H7 (cell line): ENCODE measurements at regions not wholly inside any gene's neighbourhood (a gene's known extent, or its start where the extent isn't known, plus 50 kb on each side); places are given as distances from the start of the nearest gene placed in this dataset.
"Not testable (repeated sequence)": the region's sequence is repeated elsewhere in the genome, so short reads cannot be mapped to it uniquely, and the experiment has no call there.

Experiments used
- DNase-seq: peaks from one replicate; pipeline ENCODE4 v3.0.0; 2012
- H3K27me3 ChIP-seq: 2 replicates; pipeline ENCODE4 v1.6.0; 2011; ENCODE audit warnings: mild to moderate bottlenecking, low read length; ENCODE audit not compliant: control insufficient read depth, insufficient read depth
- H3K36me3 ChIP-seq: replicated peaks from 2 replicates; pipeline ENCODE4 v1.5.1; 2011; ENCODE audit warnings: low read length; ENCODE audit not compliant: control insufficient read depth, insufficient read depth
- H3K4me3 ChIP-seq: 2 replicates; pipeline ENCODE4 v1.5.1; 2011; ENCODE audit warnings: low read depth, mild to moderate bottlenecking, control low read depth, low read length, moderate library complexity; ENCODE audit not compliant: insufficient read depth

- DNase-seq = no peak
- no peaks in the 10 kb centered on the region for H3K36me3 ChIP-seq
- H3K4me3 ChIP-seq = no peak overlapping the region
- no peaks in the 10 kb centered on the region for H3K27me3 ChIP-seq
Observed at GRCh38 chr6:120498711-120499110, 835.6 kb downstream of the TBC1D32 start.

GRCh38 chr6:120496661-120497060, 837.6 kb downstream of the TBC1D32 start:
- Histone ChIP-seq H3K36me3 (no peaks in the 10 kb centered on the region), H3K27me3 (no peaks in the 10 kb centered on the region), H3K4me3 (no peak overlapping the region)
- no peak for DNase-seq

- Histone ChIP-seq H3K4me3 (no peak overlapping the region), H3K27me3 (no peaks in the 10 kb centered on the region), H3K36me3 (no peaks in the 10 kb centered on the region)
- DNase-seq = no peak
Observed at GRCh38 chr6:120493505-120493904, 840.8 kb downstream of the TBC1D32 start.

- DNase-seq = no peak
- H3K27me3 ChIP-seq = no peaks in the 10 kb centered on the region
- H3K36me3 ChIP-seq = no peaks in the 10 kb centered on the region
- H3K4me3 ChIP-seq = no peak overlapping the region
Observed at GRCh38 chr6:120489941-120490340, 844.3 kb downstream of the TBC1D32 start.

GRCh38 chr6:120484146-120484545, 850.1 kb downstream of the TBC1D32 start:
- Histone ChIP-seq H3K36me3 (no peaks in the 10 kb centered on the region), H3K4me3 (no peak overlapping the region), H3K27me3 (no peaks in the 10 kb centered on the region)
- no peak for DNase-seq

- DNase-seq = no peak
- Histone ChIP-seq H3K27me3 (no peaks in the 10 kb centered on the region), H3K36me3 (no peaks in the 10 kb centered on the region), H3K4me3 (no peak overlapping the region)
Observed at GRCh38 chr6:120478650-120479049, 855.6 kb downstream of the TBC1D32 start.

- Histone ChIP-seq H3K4me3 (no peak overlapping the region), H3K36me3 (no peaks in the 10 kb centered on the region), H3K27me3 (no peaks in the 10 kb centered on the region)
- no peak for DNase-seq
Observed at GRCh38 chr6:120473804-120474203, 860.5 kb downstream of the TBC1D32 start.

- Histone ChIP-seq H3K27me3 (no peaks in the 10 kb centered on the region), H3K36me3 (no peaks in the 10 kb centered on the region), H3K4me3 (no peak overlapping the region)
- DNase-seq = no peak
Observed at GRCh38 chr6:120468486-120468885, 865.8 kb downstream of the TBC1D32 start.

GRCh38 chr6:120451508-120451907, 882.8 kb downstream of the TBC1D32 start:
- Histone ChIP-seq H3K36me3 (no peaks in the 10 kb centered on the region), H3K4me3 (no peak overlapping the region), H3K27me3 (no peaks in the 10 kb centered on the region)
- no peak for DNase-seq

- no peaks in the 10 kb centered on the region for H3K36me3 ChIP-seq
- no peak for DNase-seq
- H3K27me3 ChIP-seq = no peaks in the 10 kb centered on the region
- H3K4me3 ChIP-seq = no peak overlapping the region
Observed at GRCh38 chr6:120447605-120448004, 886.7 kb downstream of the TBC1D32 start.

- H3K4me3 ChIP-seq, H3K36me3 ChIP-seq, DNase-seq, H3K27me3 ChIP-seq: not testable (repeated sequence)
Observed at GRCh38 chr6:120432840-120433239, 901.4 kb downstream of the TBC1D32 start.

GRCh38 chr6:120431841-120432240, 902.4 kb downstream of the TBC1D32 start:
- H3K4me3 ChIP-seq = no peak overlapping the region
- H3K36me3 ChIP-seq = no peaks in the 10 kb centered on the region
- DNase-seq = no peak
- no peaks in the 10 kb centered on the region for H3K27me3 ChIP-seq

- H3K4me3 ChIP-seq = no peak overlapping the region
- no peak for DNase-seq
- no peaks in the 10 kb centered on the region for H3K36me3 ChIP-seq
- no peaks in the 10 kb centered on the region for H3K27me3 ChIP-seq
Observed at GRCh38 chr6:120411394-120411793, 922.9 kb downstream of the TBC1D32 start.

- no peaks in the 10 kb centered on the region for H3K27me3 ChIP-seq
- no peak overlapping the region for H3K4me3 ChIP-seq
- DNase-seq = no peak
- H3K36me3 ChIP-seq = no peaks in the 10 kb centered on the region
Observed at GRCh38 chr6:120410586-120410985, 923.7 kb downstream of the TBC1D32 start.

GRCh38 chr6:120407696-120408095, 926.6 kb downstream of the TBC1D32 start:
- H3K27me3 ChIP-seq = no peaks in the 10 kb centered on the region
- H3K4me3 ChIP-seq = no peak overlapping the region
- no peak for DNase-seq
- H3K36me3 ChIP-seq = no peaks in the 10 kb centered on the region

- Histone ChIP-seq H3K36me3 (no peaks in the 10 kb centered on the region), H3K4me3 (no peak overlapping the region), H3K27me3 (no peaks in the 10 kb centered on the region)
- DNase-seq = peak; percentile 7
Observed at GRCh38 chr6:120405947-120406346, 928.3 kb downstream of the TBC1D32 start.
